DOHH2 (cell line): ENCODE measurements at regions not wholly inside any gene's neighbourhood (a gene's known extent, or its start where the extent isn't known, plus 50 kb on each side); places are given as distances from the start of the nearest gene placed in this dataset.
"Not testable (repeated sequence)": the region's sequence is repeated elsewhere in the genome, so short reads cannot be mapped to it uniquely, and the experiment has no call there.

Source experiments
- H3F3A ChIP-seq: fragments of 200-600 bp; sonication (generic), shearing (Covaris generic); 2 replicates; pipeline ENCODE4 v1.6.0; 2016; ENCODE audit warnings: antibody characterized with exemption, mild to moderate bottlenecking; ENCODE audit not compliant: control insufficient read depth, insufficient read depth
- H3K27ac ChIP-seq: fragments of 200-600 bp; sonication (generic); 2 replicates; pipeline ENCODE4 v1.5.1; 2014; ENCODE audit warnings: low read depth, mild to moderate bottlenecking, low read length, moderate library complexity
- H3K27me3 ChIP-seq: fragments of 200-600 bp; sonication (generic); 2 replicates; pipeline ENCODE4 v1.6.1; 2014; ENCODE audit warnings: mild to moderate bottlenecking, low read length, mixed read lengths; ENCODE audit not compliant: control insufficient read depth
- H3K36me3 ChIP-seq: fragments of 200-600 bp; sonication (generic); 2 replicates; pipeline ENCODE4 v1.6.1; 2014; ENCODE audit warnings: mild to moderate bottlenecking, low read length, moderate library complexity, mixed read lengths; ENCODE audit not compliant: control insufficient read depth
- H3K4me1 ChIP-seq: fragments of 200-600 bp; sonication (generic); 2 replicates; pipeline ENCODE4 v1.6.1; 2014; ENCODE audit warnings: mild to moderate bottlenecking, low read length, mixed read lengths; ENCODE audit not compliant: control insufficient read depth
- H3K4me2 ChIP-seq: fragments of 200-600 bp; sonication (generic); 2 replicates; pipeline ENCODE4 v1.6.0; 2014; ENCODE audit warnings: mild to moderate bottlenecking, low read length, moderate library complexity
- H3K4me3 ChIP-seq: fragments of 200-600 bp; sonication (generic); 2 replicates; pipeline ENCODE4 v1.5.1; 2014; ENCODE audit warnings: mild to moderate bottlenecking, low read length, mixed read lengths
- H3K79me2 ChIP-seq: fragments of 200-600 bp; sonication (generic); 2 replicates; pipeline ENCODE4 v1.6.1; 2014; ENCODE audit warnings: mild to moderate bottlenecking, low read length, mixed read lengths; ENCODE audit not compliant: control insufficient read depth
- H3K9me2 ChIP-seq: fragments of 200-600 bp; sonication (generic); replicated peaks from 2 replicates; pipeline ENCODE4 v1.6.1; 2014; ENCODE audit warnings: mild to moderate bottlenecking, low read length, mixed read lengths; ENCODE audit not compliant: control insufficient read depth
- H3K9me3 ChIP-seq: fragments of 200-600 bp; sonication (generic); 2 replicates; pipeline ENCODE4 v1.6.1; 2014; ENCODE audit warnings: antibody characterized with exemption, low read length, mixed read lengths; ENCODE audit not compliant: control insufficient read depth, insufficient read depth
- H4K20me1 ChIP-seq: fragments of 200-600 bp; sonication (generic); 2 replicates; pipeline ENCODE4 v1.6.0; 2014; ENCODE audit warnings: low read depth, mild to moderate bottlenecking, antibody characterized with exemption, low read length, moderate library complexity; ENCODE audit not compliant: control insufficient read depth, insufficient read depth
- EZH2phosphoT487 ChIP-seq: fragments of 200-600 bp; sonication (generic); IDR thresholded peaks from 2 replicates; pipeline ENCODE4 v1.6.1; 2017; ENCODE audit warnings: borderline replicate concordance, mild to moderate bottlenecking, antibody characterized with exemption, low read length, moderate library complexity, mixed read lengths
- TF ChIP-seq, protein P1 (sequence below): fragments of 200-600 bp; sonication (generic); IDR thresholded peaks from one replicate; pipeline ENCODE4 v1.5.1; 2014; ENCODE audit warnings: antibody characterized with exemption, mild to moderate bottlenecking, low read depth, low read length; ENCODE audit not compliant: poor library complexity, severe bottlenecking

DNA sequence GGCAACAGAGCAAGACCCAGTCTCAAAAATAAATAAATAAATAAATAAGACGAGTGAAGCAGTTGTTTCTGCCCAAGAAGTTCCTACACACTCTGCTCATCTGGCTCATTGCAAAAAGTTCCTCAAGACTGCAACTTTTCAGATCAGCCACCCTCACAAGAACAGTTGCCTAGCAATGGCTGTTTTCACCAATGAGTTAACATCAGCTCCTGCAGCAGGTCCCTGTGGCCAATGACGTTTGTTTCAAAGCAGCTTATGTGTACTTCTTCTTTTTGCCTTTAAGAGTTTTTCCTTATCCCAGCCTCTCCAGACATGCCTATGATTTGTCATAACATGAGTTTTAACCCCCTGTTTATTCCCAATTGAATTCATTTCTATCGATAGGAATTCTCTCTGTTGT is 118.4 kb upstream of the SPRED1 start:
- no peaks in the 10 kb centered on the region for H3K9me2 ChIP-seq
- no peak overlapping the region for H3K4me3 ChIP-seq
- no peaks in the 10 kb centered on the region for H3K79me2 ChIP-seq
- TF ChIP-seq, protein P1, sequence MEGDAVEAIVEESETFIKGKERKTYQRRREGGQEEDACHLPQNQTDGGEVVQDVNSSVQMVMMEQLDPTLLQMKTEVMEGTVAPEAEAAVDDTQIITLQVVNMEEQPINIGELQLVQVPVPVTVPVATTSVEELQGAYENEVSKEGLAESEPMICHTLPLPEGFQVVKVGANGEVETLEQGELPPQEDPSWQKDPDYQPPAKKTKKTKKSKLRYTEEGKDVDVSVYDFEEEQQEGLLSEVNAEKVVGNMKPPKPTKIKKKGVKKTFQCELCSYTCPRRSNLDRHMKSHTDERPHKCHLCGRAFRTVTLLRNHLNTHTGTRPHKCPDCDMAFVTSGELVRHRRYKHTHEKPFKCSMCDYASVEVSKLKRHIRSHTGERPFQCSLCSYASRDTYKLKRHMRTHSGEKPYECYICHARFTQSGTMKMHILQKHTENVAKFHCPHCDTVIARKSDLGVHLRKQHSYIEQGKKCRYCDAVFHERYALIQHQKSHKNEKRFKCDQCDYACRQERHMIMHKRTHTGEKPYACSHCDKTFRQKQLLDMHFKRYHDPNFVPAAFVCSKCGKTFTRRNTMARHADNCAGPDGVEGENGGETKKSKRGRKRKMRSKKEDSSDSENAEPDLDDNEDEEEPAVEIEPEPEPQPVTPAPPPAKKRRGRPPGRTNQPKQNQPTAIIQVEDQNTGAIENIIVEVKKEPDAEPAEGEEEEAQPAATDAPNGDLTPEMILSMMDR = no peak
- no peak for TF ChIP-seq EZH2phosphoT487
- H3K4me1 ChIP-seq = peaks cover 12% of the 10 kb centered on the region
- no peaks in the 10 kb centered on the region for H4K20me1 ChIP-seq
- H3F3A ChIP-seq = no peaks in the 10 kb centered on the region
- no peak overlapping the region for H3K27ac ChIP-seq
- H3K9me3 ChIP-seq = no peaks in the 10 kb centered on the region
- no peak overlapping the region for H3K4me2 ChIP-seq
- H3K36me3 ChIP-seq = no peaks in the 10 kb centered on the region
- peaks cover 19% of the 10 kb centered on the region for H3K27me3 ChIP-seq

GRCh38 chr15:38142195-38142594 is 110.4 kb upstream of the SPRED1 start:
- H3K36me3 ChIP-seq, H3K9me2 ChIP-seq, H3K79me2 ChIP-seq, H3K4me2 ChIP-seq, H3K27ac ChIP-seq, H3F3A ChIP-seq, H3K4me3 ChIP-seq, H3K9me3 ChIP-seq, H3K27me3 ChIP-seq, H3K4me1 ChIP-seq, H4K20me1 ChIP-seq: not testable (repeated sequence)

DNA sequence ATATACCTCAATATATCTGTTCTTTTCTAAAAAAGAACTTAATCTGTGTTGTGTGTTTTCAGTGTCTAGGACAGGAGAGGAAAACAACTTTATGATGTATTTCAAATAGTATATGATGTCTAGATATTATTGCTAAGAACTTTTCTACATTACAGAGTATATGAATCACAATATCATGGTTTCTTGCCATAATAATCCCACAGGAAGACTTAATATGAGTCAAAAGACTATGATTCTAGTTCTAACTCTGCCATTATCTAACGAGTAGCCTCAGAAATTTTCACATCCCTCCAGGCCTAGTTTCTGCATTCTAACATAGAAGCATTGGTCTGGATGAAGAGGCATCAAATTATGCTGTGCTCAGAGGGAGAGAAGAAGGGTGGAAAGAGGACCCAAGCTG is 107.7 kb upstream of the SPRED1 start:
- Histone ChIP-seq H3K79me2 (no peaks in the 10 kb centered on the region), H3K9me3 (no peaks in the 10 kb centered on the region), H3F3A (no peaks in the 10 kb centered on the region), H3K4me1 (peaks cover 3% of the 10 kb centered on the region), H3K27ac (no peak overlapping the region), H3K27me3 (no peaks in the 10 kb centered on the region), H3K36me3 (no peaks in the 10 kb centered on the region), H3K9me2 (no peaks in the 10 kb centered on the region), H3K4me2 (no peak overlapping the region), H3K4me3 (no peak overlapping the region), H4K20me1 (no peaks in the 10 kb centered on the region)
- TF ChIP-seq EZH2phosphoT487 = no peak
- TF ChIP-seq, protein P1 = no peak

DNA sequence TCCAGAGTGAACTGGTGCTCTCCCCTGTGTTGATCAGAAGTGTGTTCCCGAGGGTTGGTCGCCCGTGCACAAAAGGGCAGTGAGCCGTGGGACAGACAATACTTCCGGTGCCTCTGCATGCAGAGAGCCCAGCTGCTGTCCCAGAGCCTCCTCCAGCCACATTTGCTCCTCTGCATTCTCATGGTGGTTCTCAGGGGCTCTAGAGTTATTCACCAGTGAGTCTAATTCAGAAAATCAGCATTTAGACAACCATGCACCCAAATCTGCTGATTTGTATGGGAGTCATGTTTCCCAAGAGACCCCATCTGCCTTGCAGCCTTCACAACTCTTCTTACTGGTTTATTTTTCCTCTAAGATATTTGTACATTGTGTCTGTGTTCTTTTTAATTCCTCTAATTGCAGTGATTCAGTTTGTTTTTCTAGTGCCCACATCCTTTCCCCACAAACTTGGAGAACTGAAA is 107.0 kb upstream of the SPRED1 start:
- Histone ChIP-seq H3K79me2 (no peaks in the 10 kb centered on the region), H3K4me2 (no peak overlapping the region), H3K27ac (no peak overlapping the region)

More for the DNA sequence above, 107.0 kb upstream of the SPRED1 start:
- Histone ChIP-seq H3K4me1 (peaks cover 3% of the 10 kb centered on the region), H3K4me3 (no peak overlapping the region), H3K27me3 (no peaks in the 10 kb centered on the region), H4K20me1 (no peaks in the 10 kb centered on the region), H3F3A (no peaks in the 10 kb centered on the region), H3K9me3 (peaks cover 4% of the 10 kb centered on the region; the same call in 1 of the 2 replicates), H3K36me3 (no peaks in the 10 kb centered on the region), H3K9me2 (no peaks in the 10 kb centered on the region)
- TF ChIP-seq EZH2phosphoT487 = no peak
- TF ChIP-seq, protein P1 = no peak
